ENCODE measurements at regions not wholly inside any gene's neighbourhood (a gene's known extent, or its start where the extent isn't known, plus 50 kb on each side); places are given as distances from the start of the nearest gene placed in this dataset.

DNA sequence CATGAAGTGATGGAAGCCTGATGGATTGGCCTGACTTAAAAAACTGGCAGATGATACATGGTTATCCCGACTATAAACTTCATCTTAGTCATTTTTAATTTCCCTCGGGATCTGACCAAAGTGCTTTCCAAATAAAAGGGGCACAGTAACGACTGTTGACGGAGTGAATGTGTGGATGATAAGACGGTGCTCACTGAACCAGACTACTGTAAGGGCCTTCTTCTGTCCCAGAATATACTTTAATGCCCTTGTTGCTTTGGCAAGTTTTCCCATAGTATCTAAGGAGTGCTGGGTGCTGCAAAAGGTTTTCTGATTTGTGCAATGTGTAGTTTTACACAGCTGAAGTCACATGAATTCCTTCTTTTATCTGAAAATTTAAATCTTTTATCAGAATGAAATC is 373.5 kb downstream of the DSEL start:
- no peak for TF ChIP-seq CTCF (IDR thresholded peaks at IDR 0.05; ENCODE audit: unreplicated experiment in 3 of 3)
- Mint-ChIP-seq H3K36me3 (ENCODE audit: low read depth) (no peaks in the 10 kb centered on the region), H3K4me3 (no peak overlapping the region), H3K27me3 (ENCODE audit: low read depth) (no peaks in the 10 kb centered on the region), H3K4me1 (no peaks in the 10 kb centered on the region), H3K27ac (no peak overlapping the region), H3K9me3 (no peaks in the 10 kb centered on the region)

DNA sequence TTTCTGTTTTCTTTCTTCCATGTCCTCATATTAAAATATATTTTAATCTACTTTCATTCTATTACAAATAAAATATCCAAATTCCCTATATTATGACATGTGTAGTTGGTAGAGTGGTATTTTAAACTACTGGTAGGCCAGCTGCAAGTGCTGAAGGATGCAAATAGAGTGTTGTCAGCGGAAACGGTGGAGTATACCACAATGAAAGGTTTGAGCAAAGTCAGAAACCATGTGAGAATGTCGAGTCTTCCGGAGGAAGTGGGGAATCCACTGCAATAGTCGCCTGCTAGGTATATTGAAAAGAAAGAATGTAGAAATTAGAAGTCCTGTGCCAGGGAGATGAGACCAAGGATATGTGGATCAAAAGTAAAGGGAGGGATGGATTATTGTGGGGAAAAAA is 373.9 kb downstream of the DSEL start:
- Mint-ChIP-seq H3K4me3 (no peak overlapping the region), H3K27me3 (ENCODE audit: low read depth) (no peaks in the 10 kb centered on the region), H3K36me3 (ENCODE audit: low read depth) (no peaks in the 10 kb centered on the region), H3K9me3 (no peaks in the 10 kb centered on the region), H3K4me1 (no peaks in the 10 kb centered on the region), H3K27ac (no peak overlapping the region)
- no peak for TF ChIP-seq CTCF (IDR thresholded peaks at IDR 0.05; ENCODE audit: unreplicated experiment in 3 of 3)

GRCh38 chr18:67140495-67140894 is 376.0 kb downstream of the DSEL start:
- Mint-ChIP-seq H3K4me1 (no peaks in the 10 kb centered on the region), H3K9me3 (no peaks in the 10 kb centered on the region)
- TF ChIP-seq CTCF (IDR thresholded peaks at IDR 0.05; ENCODE audit: unreplicated experiment in 3 of 3), result no peak

GRCh38 chr18:67139899-67140298 is 376.6 kb downstream of the DSEL start:
- H3K4me1 Mint-ChIP-seq, result no peaks in the 10 kb centered on the region
- H3K27me3 Mint-ChIP-seq (ENCODE audit: low read depth), result no peaks in the 10 kb centered on the region
- H3K27ac Mint-ChIP-seq, result no peak overlapping the region
- no peak overlapping the region for H3K4me3 Mint-ChIP-seq
- no peak for TF ChIP-seq CTCF (IDR thresholded peaks at IDR 0.05; ENCODE audit: unreplicated experiment in 3 of 3)
- no peaks in the 10 kb centered on the region for H3K36me3 Mint-ChIP-seq (ENCODE audit: low read depth)
- no peaks in the 10 kb centered on the region for H3K9me3 Mint-ChIP-seq

More at GRCh38 chr18:67140495-67140894, 376.0 kb downstream of the DSEL start:
- H3K36me3 Mint-ChIP-seq (ENCODE audit: low read depth), result no peaks in the 10 kb centered on the region
- H3K27ac Mint-ChIP-seq, result no peak overlapping the region
- H3K4me3 Mint-ChIP-seq, result no peak overlapping the region
- no peaks in the 10 kb centered on the region for H3K27me3 Mint-ChIP-seq (ENCODE audit: low read depth)

- Mint-ChIP-seq H3K36me3 (ENCODE audit: low read depth) (no peaks in the 10 kb centered on the region), H3K4me3 (no peak overlapping the region), H3K9me3 (no peaks in the 10 kb centered on the region), H3K27me3 (ENCODE audit: low read depth) (no peaks in the 10 kb centered on the region), H3K27ac (no peak overlapping the region), H3K4me1 (no peaks in the 10 kb centered on the region)
- TF ChIP-seq CTCF (IDR thresholded peaks at IDR 0.05; ENCODE audit: unreplicated experiment in 3 of 3), result no peak
These were observed 380.5 kb downstream of the DSEL start for GRCh38 chr18:67135981-67136380.

- no peaks in the 10 kb centered on the region for H3K36me3 Mint-ChIP-seq (ENCODE audit: low read depth)
- no peak overlapping the region for H3K4me3 Mint-ChIP-seq
- TF ChIP-seq CTCF (IDR thresholded peaks at IDR 0.05; ENCODE audit: unreplicated experiment in 3 of 3), result no peak
- no peaks in the 10 kb centered on the region for H3K27me3 Mint-ChIP-seq (ENCODE audit: low read depth)
- H3K4me1 Mint-ChIP-seq, result no peaks in the 10 kb centered on the region
- H3K27ac Mint-ChIP-seq, result no peak overlapping the region
- no peaks in the 10 kb centered on the region for H3K9me3 Mint-ChIP-seq
These were observed 381.6 kb downstream of the DSEL start for GRCh38 chr18:67134911-67135310.
